ENCODE measurements at regions not wholly inside any gene's neighbourhood (a gene's known extent, or its start where the extent isn't known, plus 50 kb on each side); places are given as distances from the start of the nearest gene placed in this dataset.

DNA sequence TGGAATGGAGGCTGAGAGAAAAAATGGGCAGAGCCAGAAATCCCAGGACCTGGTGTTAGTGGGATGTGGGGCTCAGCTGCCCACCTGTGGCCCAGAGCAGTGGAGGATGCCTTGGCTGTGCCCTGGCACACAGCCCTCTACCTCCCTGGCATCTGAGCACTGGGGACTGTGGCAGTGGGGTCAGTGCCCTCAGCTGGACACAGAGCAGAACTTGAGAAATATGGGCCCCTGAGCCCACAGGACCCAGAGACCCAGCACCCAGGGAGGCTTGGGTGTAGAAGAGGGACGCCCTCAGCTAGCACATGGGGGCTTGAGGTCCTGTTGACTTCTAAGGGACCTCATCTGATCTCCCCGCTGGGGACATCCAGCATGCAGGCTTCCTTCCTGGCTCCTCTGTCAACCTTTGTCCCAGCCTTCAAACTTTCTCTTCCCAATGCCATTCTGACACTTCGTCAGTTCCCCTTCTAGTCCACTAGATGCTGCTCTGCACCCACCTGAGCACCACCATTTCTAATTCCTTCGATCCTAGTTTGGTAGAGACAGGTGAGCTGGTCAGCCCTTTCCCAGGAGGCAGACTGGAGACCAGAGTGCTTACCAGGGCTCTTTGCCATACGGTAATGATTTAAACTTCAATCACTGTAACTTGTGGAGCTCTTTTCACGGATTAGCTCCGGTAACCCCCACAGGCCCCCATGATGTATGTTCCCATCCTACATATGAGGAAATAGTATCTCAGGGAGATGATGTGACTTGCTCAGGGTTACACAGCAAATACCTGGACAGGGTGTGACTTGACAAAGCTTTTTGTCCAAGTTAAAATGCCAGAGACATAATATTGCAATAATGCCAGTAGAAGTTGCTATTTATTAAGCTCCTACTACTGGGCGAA is 143.7 kb downstream of the ASCL4 start:
- Mint-ChIP-seq H3K27ac (no peak overlapping the region), H3K4me3 (no peak overlapping the region), H3K27me3 (peaks cover 45% of the 10 kb centered on the region), H3K36me3 (ENCODE audit: low read depth) (no peaks in the 10 kb centered on the region), H3K4me1 (ENCODE audit: low read depth) (no peaks in the 10 kb centered on the region), H3K9me3 (no peaks in the 10 kb centered on the region)

DNA sequence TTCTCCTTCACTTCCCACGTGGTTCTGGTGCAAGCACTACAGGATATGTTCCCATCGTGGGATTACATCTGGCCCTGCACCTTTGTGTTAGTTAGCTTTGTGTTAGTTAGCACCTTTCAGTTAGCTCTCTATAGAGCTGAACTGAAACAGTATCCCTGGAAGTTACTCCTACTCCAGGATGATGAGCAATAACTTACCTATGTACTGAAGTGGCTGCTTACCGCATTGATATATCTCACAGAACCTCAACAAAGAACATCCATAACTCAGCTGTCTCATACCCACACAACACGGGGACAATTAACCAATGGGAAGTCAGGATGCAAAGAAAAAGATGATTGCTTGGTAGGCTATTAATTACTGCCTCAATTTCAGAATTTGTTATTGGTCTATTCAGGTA is 146.6 kb downstream of the ASCL4 start:
- H3K4me3 Mint-ChIP-seq: no peak overlapping the region
- no peaks in the 10 kb centered on the region for H3K9me3 Mint-ChIP-seq
- H3K27me3 Mint-ChIP-seq: peaks cover 47% of the 10 kb centered on the region
- H3K27ac Mint-ChIP-seq: no peak overlapping the region
- no peaks in the 10 kb centered on the region for H3K36me3 Mint-ChIP-seq (ENCODE audit: low read depth)
- no peaks in the 10 kb centered on the region for H3K4me1 Mint-ChIP-seq (ENCODE audit: low read depth)

DNA sequence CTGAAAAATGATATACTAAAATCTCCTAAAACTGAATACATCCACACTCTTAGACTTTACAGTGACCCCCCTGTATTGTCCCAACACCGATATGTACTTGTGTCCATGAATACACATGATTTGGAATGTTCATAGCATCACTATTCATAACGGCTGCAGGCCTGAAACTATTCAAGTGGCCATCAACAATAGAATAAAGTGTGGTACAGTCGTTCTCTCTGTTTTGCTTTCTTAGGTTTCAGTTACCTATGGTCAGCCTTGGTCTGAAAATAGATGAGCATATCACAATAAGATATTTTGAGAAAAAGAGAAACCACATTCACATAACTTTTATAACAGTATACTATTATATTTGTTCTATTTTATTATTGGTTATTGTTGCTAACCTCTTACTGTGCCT is 150.6 kb downstream of the ASCL4 start:
- H3K27ac Mint-ChIP-seq: no peak overlapping the region
- no peaks in the 10 kb centered on the region for H3K9me3 Mint-ChIP-seq
- H3K27me3 Mint-ChIP-seq: peaks cover 45% of the 10 kb centered on the region
- H3K4me3 Mint-ChIP-seq: no peak overlapping the region
- no peaks in the 10 kb centered on the region for H3K4me1 Mint-ChIP-seq (ENCODE audit: low read depth)
- no peaks in the 10 kb centered on the region for H3K36me3 Mint-ChIP-seq (ENCODE audit: low read depth)

DNA sequence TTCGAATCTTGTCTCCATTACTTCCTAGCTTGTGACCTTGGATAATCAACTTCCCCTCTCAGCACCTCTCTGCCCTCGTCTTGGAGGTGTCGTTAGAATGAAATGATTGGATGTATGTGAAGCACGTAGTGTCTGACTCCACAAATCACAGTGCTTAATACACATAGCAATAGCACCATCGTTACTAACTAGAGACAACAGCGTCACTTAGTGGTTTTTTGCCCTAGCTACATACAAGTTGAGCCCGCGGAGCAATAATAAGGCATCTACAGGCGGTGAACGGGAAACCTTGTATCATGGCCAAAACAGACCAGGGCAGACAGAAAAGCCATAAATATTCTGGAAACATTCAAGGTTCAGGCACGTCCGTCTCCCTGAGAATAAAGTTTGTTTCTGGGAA is 154.9 kb downstream of the ASCL4 start:
- no peaks in the 10 kb centered on the region for H3K4me1 Mint-ChIP-seq (ENCODE audit: low read depth)
- H3K27me3 Mint-ChIP-seq: peaks cover 33% of the 10 kb centered on the region
- H3K9me3 Mint-ChIP-seq: no peaks in the 10 kb centered on the region
- H3K4me3 Mint-ChIP-seq: no peak overlapping the region
- no peak overlapping the region for H3K27ac Mint-ChIP-seq
- H3K36me3 Mint-ChIP-seq (ENCODE audit: low read depth): no peaks in the 10 kb centered on the region

DNA sequence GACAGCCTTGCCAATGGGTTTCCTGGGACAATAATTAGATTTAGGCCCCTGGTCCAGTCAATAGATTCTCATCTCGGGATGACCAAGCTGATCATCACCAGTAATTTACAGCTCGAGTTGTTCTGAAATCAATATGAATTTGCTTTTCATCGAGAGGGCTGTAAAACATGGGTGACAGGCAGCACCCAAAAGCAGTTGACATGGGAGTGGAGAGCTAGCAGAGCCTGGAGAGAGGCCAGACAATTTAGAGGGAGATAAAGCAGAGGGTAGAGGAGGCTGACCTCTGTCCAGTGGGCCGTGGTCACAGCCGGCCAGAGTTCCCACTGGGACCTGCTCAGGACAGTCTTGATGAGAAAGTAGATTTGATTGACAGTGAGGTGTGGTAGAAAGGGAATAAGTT is 157.3 kb downstream of the ASCL4 start:
- Mint-ChIP-seq H3K27ac (no peak overlapping the region), H3K4me1 (ENCODE audit: low read depth) (no peaks in the 10 kb centered on the region), H3K4me3 (no peak overlapping the region), H3K27me3 (peaks cover 43% of the 10 kb centered on the region), H3K36me3 (ENCODE audit: low read depth) (no peaks in the 10 kb centered on the region), H3K9me3 (no peaks in the 10 kb centered on the region)

- peaks cover 9% of the 10 kb centered on the region for H3K9me3 Mint-ChIP-seq
- no peaks in the 10 kb centered on the region for H3K4me1 Mint-ChIP-seq (ENCODE audit: low read depth)
- H3K27ac Mint-ChIP-seq: no peak overlapping the region
- H3K36me3 Mint-ChIP-seq (ENCODE audit: low read depth): no peaks in the 10 kb centered on the region
- H3K27me3 Mint-ChIP-seq: peaks cover 50% of the 10 kb centered on the region
- no peak overlapping the region for H3K4me3 Mint-ChIP-seq
Measured at GRCh38 chr12:107938446-107938845, 163.9 kb downstream of the ASCL4 start.

DNA sequence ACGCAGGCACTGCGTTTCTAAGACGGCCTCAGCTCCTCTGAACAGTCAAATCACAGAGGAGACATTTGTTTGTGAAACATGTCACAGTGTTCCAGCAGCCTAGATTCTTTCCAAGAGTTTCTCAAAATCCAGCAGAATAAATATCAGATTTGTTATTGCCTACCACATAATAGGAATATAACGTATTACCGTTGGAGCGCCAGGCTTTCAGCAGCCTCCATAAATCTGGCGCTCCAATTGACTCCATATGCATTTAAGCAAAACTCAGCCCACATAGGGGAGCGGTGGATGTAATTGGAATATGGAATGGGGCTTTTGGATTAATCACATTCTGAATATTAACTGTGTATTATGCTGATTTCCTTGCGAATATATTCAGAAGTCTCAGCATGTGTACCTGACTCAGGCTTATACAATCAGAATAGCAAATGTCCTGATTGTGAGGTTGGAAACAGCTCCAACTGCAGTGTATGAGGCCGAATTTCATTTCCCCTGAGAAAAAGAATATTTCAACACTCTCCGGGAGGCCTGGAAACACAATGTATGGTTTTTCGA is 174.0 kb downstream of the ASCL4 start:
- Mint-ChIP-seq H3K27ac (no peak overlapping the region), H3K4me3 (no peak overlapping the region), H3K27me3 (peaks cover 19% of the 10 kb centered on the region), H3K36me3 (ENCODE audit: low read depth) (no peaks in the 10 kb centered on the region), H3K4me1 (ENCODE audit: low read depth) (no peaks in the 10 kb centered on the region), H3K9me3 (no peaks in the 10 kb centered on the region)

DNA sequence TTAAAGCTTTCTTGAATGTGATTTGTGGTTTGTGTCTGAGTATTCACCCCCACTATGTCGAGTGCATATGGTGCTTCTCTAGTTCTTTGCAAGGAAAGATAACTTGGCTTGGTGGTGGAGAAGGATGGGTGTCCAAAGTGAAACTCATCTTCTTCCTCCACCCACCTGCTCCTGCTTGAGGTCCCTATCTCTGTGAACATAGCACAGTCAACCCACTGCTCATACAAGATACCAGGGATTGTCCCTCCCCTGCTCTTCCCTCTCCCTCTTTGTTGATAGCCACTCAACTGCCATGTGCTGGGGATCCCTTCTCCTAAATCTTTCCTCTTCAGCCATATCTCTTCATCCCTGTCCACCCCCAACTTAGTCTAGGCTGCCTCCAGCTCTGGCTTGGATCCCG is 176.5 kb downstream of the ASCL4 start:
- Mint-ChIP-seq H3K4me3 (no peak overlapping the region), H3K9me3 (no peaks in the 10 kb centered on the region), H3K27ac (no peak overlapping the region), H3K27me3 (peaks cover 18% of the 10 kb centered on the region), H3K36me3 (ENCODE audit: low read depth) (no peaks in the 10 kb centered on the region), H3K4me1 (ENCODE audit: low read depth) (no peaks in the 10 kb centered on the region)

- H3K4me3 Mint-ChIP-seq: no peak overlapping the region
- H3K36me3 Mint-ChIP-seq (ENCODE audit: low read depth): no peaks in the 10 kb centered on the region
- no peak overlapping the region for H3K27ac Mint-ChIP-seq
- no peaks in the 10 kb centered on the region for H3K9me3 Mint-ChIP-seq
- no peaks in the 10 kb centered on the region for H3K4me1 Mint-ChIP-seq (ENCODE audit: low read depth)
- H3K27me3 Mint-ChIP-seq: peaks cover 18% of the 10 kb centered on the region
Measured at GRCh38 chr12:107955966-107956643, 173.0 kb upstream of the WSCD2 start.

GRCh38 chr12:107957459-107957858 is 171.6 kb upstream of the WSCD2 start:
- Mint-ChIP-seq H3K27ac (no peak overlapping the region), H3K4me1 (ENCODE audit: low read depth) (no peaks in the 10 kb centered on the region)

DNA sequence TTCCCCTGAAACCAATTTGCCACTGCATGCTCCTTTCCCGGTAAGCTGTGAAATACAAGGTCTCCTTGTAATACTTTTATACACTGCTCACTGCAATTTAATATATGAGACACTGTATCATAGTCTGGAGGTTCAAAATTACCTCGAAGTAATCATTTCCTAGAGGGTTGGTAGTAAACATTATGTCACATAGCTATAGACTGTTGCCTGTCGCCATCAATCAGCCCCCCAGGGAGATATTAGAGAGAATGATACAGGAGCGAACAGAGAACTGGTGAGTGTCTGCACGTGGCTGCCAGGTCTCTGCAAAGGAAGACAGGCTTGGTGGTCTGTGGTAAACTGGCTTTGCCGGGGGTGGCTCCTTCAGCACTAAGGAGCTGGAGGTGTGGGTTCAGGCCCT is 165.5 kb upstream of the WSCD2 start:
- Mint-ChIP-seq H3K27me3 (no peaks in the 10 kb centered on the region), H3K4me3 (no peak overlapping the region), H3K27ac (no peak overlapping the region), H3K9me3 (no peaks in the 10 kb centered on the region), H3K4me1 (ENCODE audit: low read depth) (no peaks in the 10 kb centered on the region), H3K36me3 (ENCODE audit: low read depth) (no peaks in the 10 kb centered on the region)

More at GRCh38 chr12:107957459-107957858, 171.6 kb upstream of the WSCD2 start:
- H3K27me3 Mint-ChIP-seq: peaks cover 18% of the 10 kb centered on the region
- H3K4me3 Mint-ChIP-seq: no peak overlapping the region
- no peaks in the 10 kb centered on the region for H3K9me3 Mint-ChIP-seq
- no peaks in the 10 kb centered on the region for H3K36me3 Mint-ChIP-seq (ENCODE audit: low read depth)

GRCh38 chr12:107967170-107967569 is 161.9 kb upstream of the WSCD2 start:
- Mint-ChIP-seq H3K36me3 (ENCODE audit: low read depth) (no peaks in the 10 kb centered on the region), H3K4me1 (ENCODE audit: low read depth) (no peaks in the 10 kb centered on the region), H3K27me3 (no peaks in the 10 kb centered on the region), H3K27ac (no peak overlapping the region), H3K4me3 (no peak overlapping the region), H3K9me3 (no peaks in the 10 kb centered on the region)

- Mint-ChIP-seq H3K4me1 (ENCODE audit: low read depth) (no peaks in the 10 kb centered on the region), H3K36me3 (ENCODE audit: low read depth) (no peaks in the 10 kb centered on the region), H3K9me3 (peaks cover 8% of the 10 kb centered on the region), H3K27me3 (peaks cover 11% of the 10 kb centered on the region), H3K27ac (no peak overlapping the region), H3K4me3 (no peak overlapping the region)
Measured at GRCh38 chr12:107973950-107974349, 155.1 kb upstream of the WSCD2 start.

DNA sequence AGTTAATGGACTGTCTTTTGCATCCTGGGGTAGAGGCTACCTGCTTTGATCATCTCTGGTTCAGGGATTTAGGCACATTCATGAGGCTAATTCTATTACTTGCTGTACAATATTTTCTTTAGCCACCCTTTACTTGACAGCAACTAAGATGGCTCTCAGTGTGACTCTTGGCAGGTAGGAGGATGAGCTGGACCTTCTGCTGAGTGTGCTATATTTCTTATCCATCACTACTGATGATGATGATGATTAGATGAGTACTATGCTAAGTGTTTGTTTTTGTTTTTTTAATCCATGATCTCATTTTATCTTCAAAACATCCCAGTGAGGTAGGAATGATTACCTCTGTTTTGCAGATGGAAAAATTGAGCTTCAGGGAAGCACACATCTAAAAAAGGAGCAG is 152.8 kb upstream of the WSCD2 start:
- Mint-ChIP-seq H3K4me3 (no peak overlapping the region), H3K36me3 (ENCODE audit: low read depth) (no peaks in the 10 kb centered on the region), H3K27ac (no peak overlapping the region), H3K27me3 (peaks cover 21% of the 10 kb centered on the region), H3K9me3 (peaks cover 8% of the 10 kb centered on the region), H3K4me1 (ENCODE audit: low read depth) (no peaks in the 10 kb centered on the region)

DNA sequence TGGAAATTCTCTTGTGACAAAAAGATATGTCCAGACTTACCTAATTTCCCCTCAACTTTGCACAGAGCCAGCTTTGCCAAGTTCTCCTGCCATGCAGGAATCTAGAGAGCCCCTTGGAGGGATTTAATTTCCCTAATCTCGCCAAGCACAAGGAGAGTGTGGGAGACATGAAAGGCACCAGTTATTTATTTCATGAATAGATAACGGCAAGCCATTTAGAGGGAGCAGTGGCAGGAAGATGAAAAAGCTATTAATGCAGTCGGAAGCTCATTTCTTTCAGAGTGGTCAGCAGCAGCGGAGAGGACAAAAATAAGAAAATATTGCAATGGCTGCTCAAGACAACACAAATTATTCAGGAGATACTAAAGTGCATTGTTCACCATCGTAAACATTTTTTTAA is 150.9 kb upstream of the WSCD2 start:
- peaks cover 8% of the 10 kb centered on the region for H3K9me3 Mint-ChIP-seq
- H3K36me3 Mint-ChIP-seq (ENCODE audit: low read depth): no peaks in the 10 kb centered on the region
- H3K27ac Mint-ChIP-seq: no peak overlapping the region
- no peak overlapping the region for H3K4me3 Mint-ChIP-seq
- no peaks in the 10 kb centered on the region for H3K4me1 Mint-ChIP-seq (ENCODE audit: low read depth)
- H3K27me3 Mint-ChIP-seq: peaks cover 31% of the 10 kb centered on the region
